A673 (cell line): ENCODE measurements at regions not wholly inside any gene's neighbourhood (a gene's known extent, or its start where the extent isn't known, plus 50 kb on each side); places are given as distances from the start of the nearest gene placed in this dataset.
A peak's percentile ranks its signal among the peaks of the same experiment; 100 is the strongest.

ENCODE experiments used
- BruUV-seq: library from RNA; stranded (reverse); fragments of 400-500 nt; replicated peaks from 2 replicates; lab custom pipeline; 2021; lab: Mats Ljungman, UMichigan
- CTCF ChIA-PET: fragments of 300-600 bp; sonication (Branson Sonifier 250); formaldehyde crosslinking; loops from one replicate; lab custom pipeline; 2022; ENCODE audit warnings: antibody characterized with exemption; lab: Charles Lee
- POLR2A ChIA-PET: fragments of 300-600 bp; sonication (Branson Sonifier 250); formaldehyde crosslinking; loops from one replicate; lab custom pipeline; 2022; ENCODE audit warnings: antibody characterized with exemption; ENCODE audit not compliant: low non-redundant PET; lab: Charles Lee
- DNase-seq: peaks from one replicate; pipeline ENCODE4 v3.0.0-alpha.2; 2015; ENCODE audit warnings: low spot score
- H3K27ac ChIP-seq: fragments of 200-600 bp; sonication (generic); 2 replicates; pipeline ENCODE4 v1.5.1; 2016; ENCODE audit warnings: mixed run types, low read depth, mild to moderate bottlenecking, mixed read lengths, antibody characterized with exemption, low read length; ENCODE audit not compliant: poor library complexity, severe bottlenecking
- H3K27me3 ChIP-seq: fragments of 200-600 bp; sonication (generic); replicated peaks from 2 replicates; pipeline ENCODE4 v1.6.1; 2017; ENCODE audit warnings: mixed run types, low read depth, mild to moderate bottlenecking, mixed read lengths, antibody characterized with exemption, low read length; ENCODE audit not compliant: insufficient read depth, poor library complexity
- H3K36me3 ChIP-seq: fragments of 200-600 bp; sonication (generic); 2 replicates; pipeline ENCODE4 v1.6.1; 2016; ENCODE audit warnings: mixed run types, mild to moderate bottlenecking, mixed read lengths, antibody characterized with exemption, low read length; ENCODE audit not compliant: insufficient read depth, poor library complexity, severe bottlenecking
- H3K4me1 ChIP-seq: fragments of 200-600 bp; sonication (generic); 2 replicates; pipeline ENCODE4 v1.6.1; 2017; ENCODE audit warnings: mixed run types, mild to moderate bottlenecking, mixed read lengths, antibody characterized with exemption, low read length; ENCODE audit not compliant: insufficient read depth, poor library complexity, severe bottlenecking
- H3K4me3 ChIP-seq: fragments of 200-600 bp; sonication (generic); 2 replicates; pipeline ENCODE4 v1.5.1; 2016; ENCODE audit warnings: low read depth, mixed run types, mild to moderate bottlenecking, mixed read lengths, low read length; ENCODE audit not compliant: poor library complexity, severe bottlenecking
- H3K9me3 ChIP-seq: fragments of 200-600 bp; sonication (generic); 2 replicates; pipeline ENCODE4 v1.6.1; 2016; ENCODE audit warnings: mixed run types, low read depth, mild to moderate bottlenecking, mixed read lengths, antibody characterized with exemption, low read length; ENCODE audit not compliant: poor library complexity, severe bottlenecking
- CTCF ChIP-seq: fragments of 300-800, 200-600 bp; sonication (generic); conservative IDR thresholded peaks from 2 replicates; pipeline ENCODE4 v1.5.1; 2017; ENCODE audit warnings: low read depth, mild to moderate bottlenecking, antibody characterized with exemption, low read length, moderate library complexity, mixed read lengths
- EZH2 ChIP-seq: fragments of 200-600 bp; sonication (generic); IDR thresholded peaks from 2 replicates; pipeline ENCODE4 v1.6.1; 2017; ENCODE audit warnings: borderline replicate concordance, low read depth, mild to moderate bottlenecking, mixed read lengths, antibody characterized with exemption, low read length; ENCODE audit not compliant: poor library complexity, severe bottlenecking
- intact Hi-C: fragments of 100-400 bp; cut with micrococcal nuclease; formaldehyde crosslinking; loops from one replicate; pipeline ENCODE4 v1.10.0; 2022; ENCODE audit not compliant: unreplicated experiment

GRCh38 chr13:37207691-37208451 lies 102.4 kb upstream of the CSNK1A1L start:
- TF ChIP-seq CTCF = no peak
- TF ChIP-seq EZH2 = no peak
- H3K27me3 ChIP-seq = no peaks in the 10 kb centered on the region
- no peak for DNase-seq
- POLR2A ChIA-PET = interaction anchor here (0.6 kb wide), 1 partner anchor 11 kb away, joined by 7 read pairs; no protein-coding TSS in a partner anchor
- CTCF ChIA-PET = no interaction called here
- no peaks in the 10 kb centered on the region for H3K36me3 ChIP-seq
- H3K4me3 ChIP-seq = no peak overlapping the region
- intact Hi-C loops = no loop called here
- BruUV-seq = no TSS peak
- peaks cover 5% of the 10 kb centered on the region for H3K4me1 ChIP-seq
- no peak overlapping the region for H3K27ac ChIP-seq
- H3K9me3 ChIP-seq = no peaks in the 10 kb centered on the region

DNA sequence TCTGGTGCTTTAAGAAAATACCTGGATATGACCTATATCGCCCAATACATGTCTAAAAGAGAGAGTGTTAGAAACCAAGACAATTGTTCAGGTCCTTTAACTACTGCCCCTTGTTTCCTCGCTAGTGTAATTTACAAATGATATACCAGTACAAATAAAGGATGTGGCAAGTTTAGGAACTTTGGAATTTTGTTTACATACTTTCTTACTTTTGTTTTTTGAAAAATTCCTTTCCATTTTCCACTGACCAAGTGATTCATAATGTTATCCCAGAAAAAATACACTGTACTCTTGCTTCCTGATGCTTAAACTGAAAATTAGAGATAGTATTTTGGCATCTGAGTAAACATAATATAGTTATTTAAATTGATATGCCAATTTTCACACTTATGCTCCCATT lies 96.8 kb upstream of the CSNK1A1L start:
- no TSS peak for BruUV-seq
- ChIA-PET POLR2A (no interaction called here), CTCF (no interaction called here)
- Histone ChIP-seq H3K27me3 (no peaks in the 10 kb centered on the region), H3K36me3 (no peaks in the 10 kb centered on the region), H3K27ac (no peak overlapping the region), H3K9me3 (peaks cover 16% of the 10 kb centered on the region), H3K4me3 (no peak overlapping the region), H3K4me1 (peaks cover 14% of the 10 kb centered on the region)
- intact Hi-C loops = no loop called here
- TF ChIP-seq CTCF (no peak), EZH2 (no peak)
- no peak for DNase-seq

- peaks cover 14% of the 10 kb centered on the region for H3K4me1 ChIP-seq
- ChIA-PET CTCF (no interaction called here), POLR2A (no interaction called here)
- H3K9me3 ChIP-seq = peaks cover 16% of the 10 kb centered on the region
- intact Hi-C loops = loop anchor here (2.0 kb wide), 1 partner anchor 14 kb away; no protein-coding TSS in a partner anchor
- H3K27me3 ChIP-seq = no peaks in the 10 kb centered on the region
- H3K27ac ChIP-seq = peak overlapping the region; percentile 37
- peak; percentile 97 for DNase-seq
- BruUV-seq = no TSS peak
- H3K36me3 ChIP-seq = no peaks in the 10 kb centered on the region
- H3K4me3 ChIP-seq = no peak overlapping the region
- TF ChIP-seq EZH2 (no peak), CTCF (no peak)
Observed at GRCh38 chr13:37201081-37201480, 95.6 kb upstream of the CSNK1A1L start.
